NB4 (cell line): ENCODE measurements at regions not wholly inside any gene's neighbourhood (a gene's known extent, or its start where the extent isn't known, plus 50 kb on each side); places are given as distances from the start of the nearest gene placed in this dataset.

Experiments
- DNase-seq: peaks from one replicate; pipeline ENCODE4 v3.0.0; 2010; ENCODE audit warnings: low read depth
- H3K4me3 ChIP-seq: one replicate; pipeline ENCODE4 v1.5.1; 2011; ENCODE audit warnings: mild to moderate bottlenecking, low read depth, low read length, moderate library complexity
- MYC ChIP-seq: IDR thresholded peaks from 2 replicates; pipeline ENCODE4 v1.6.1; 2011; ENCODE audit warnings: low read depth, low read length
- POLR2A ChIP-seq: IDR thresholded peaks from 2 replicates; pipeline ENCODE4 v1.6.1; 2011; ENCODE audit warnings: mild to moderate bottlenecking; ENCODE audit not compliant: insufficient read length; ENCODE audit errors: extremely low read depth
- TF ChIP-seq, protein P1 (sequence below): IDR thresholded peaks from 2 replicates; pipeline ENCODE4 v1.6.1; 2011; ENCODE audit warnings: low read depth, low read length
- TF ChIP-seq, protein P2 (sequence below): IDR thresholded peaks from one replicate; pipeline ENCODE4 v1.5.1; 2012; ENCODE audit warnings: low read depth, low read length

DNA sequence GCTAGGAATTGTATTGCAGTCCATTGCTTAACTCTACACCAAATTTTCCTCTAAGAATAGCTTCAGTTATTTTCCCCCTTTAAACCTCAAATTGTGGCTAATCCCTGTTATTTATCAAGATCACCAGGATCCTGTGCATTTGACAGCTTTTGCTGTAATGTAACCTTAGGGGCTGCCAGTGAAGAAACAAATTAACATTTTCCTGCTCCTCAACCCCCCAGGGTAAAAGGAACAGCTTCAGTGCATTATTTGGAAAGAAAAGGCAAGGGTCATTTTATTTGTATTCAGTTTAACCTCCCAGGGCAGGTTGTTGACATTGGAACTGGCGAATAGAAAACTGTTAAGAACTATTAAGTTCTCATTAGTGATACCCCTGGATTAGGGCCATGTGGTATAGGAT, 57.0 kb downstream of the PCDH20 start:
- DNase-seq = no peak
- H3K4me3 ChIP-seq = no peak overlapping the region
- TF ChIP-seq POLR2A (no peak), MYC (no peak)
- TF ChIP-seq, protein P1, sequence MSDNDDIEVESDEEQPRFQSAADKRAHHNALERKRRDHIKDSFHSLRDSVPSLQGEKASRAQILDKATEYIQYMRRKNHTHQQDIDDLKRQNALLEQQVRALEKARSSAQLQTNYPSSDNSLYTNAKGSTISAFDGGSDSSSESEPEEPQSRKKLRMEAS = no peak
- TF ChIP-seq, protein P2, sequence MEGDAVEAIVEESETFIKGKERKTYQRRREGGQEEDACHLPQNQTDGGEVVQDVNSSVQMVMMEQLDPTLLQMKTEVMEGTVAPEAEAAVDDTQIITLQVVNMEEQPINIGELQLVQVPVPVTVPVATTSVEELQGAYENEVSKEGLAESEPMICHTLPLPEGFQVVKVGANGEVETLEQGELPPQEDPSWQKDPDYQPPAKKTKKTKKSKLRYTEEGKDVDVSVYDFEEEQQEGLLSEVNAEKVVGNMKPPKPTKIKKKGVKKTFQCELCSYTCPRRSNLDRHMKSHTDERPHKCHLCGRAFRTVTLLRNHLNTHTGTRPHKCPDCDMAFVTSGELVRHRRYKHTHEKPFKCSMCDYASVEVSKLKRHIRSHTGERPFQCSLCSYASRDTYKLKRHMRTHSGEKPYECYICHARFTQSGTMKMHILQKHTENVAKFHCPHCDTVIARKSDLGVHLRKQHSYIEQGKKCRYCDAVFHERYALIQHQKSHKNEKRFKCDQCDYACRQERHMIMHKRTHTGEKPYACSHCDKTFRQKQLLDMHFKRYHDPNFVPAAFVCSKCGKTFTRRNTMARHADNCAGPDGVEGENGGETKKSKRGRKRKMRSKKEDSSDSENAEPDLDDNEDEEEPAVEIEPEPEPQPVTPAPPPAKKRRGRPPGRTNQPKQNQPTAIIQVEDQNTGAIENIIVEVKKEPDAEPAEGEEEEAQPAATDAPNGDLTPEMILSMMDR = no peak

DNA sequence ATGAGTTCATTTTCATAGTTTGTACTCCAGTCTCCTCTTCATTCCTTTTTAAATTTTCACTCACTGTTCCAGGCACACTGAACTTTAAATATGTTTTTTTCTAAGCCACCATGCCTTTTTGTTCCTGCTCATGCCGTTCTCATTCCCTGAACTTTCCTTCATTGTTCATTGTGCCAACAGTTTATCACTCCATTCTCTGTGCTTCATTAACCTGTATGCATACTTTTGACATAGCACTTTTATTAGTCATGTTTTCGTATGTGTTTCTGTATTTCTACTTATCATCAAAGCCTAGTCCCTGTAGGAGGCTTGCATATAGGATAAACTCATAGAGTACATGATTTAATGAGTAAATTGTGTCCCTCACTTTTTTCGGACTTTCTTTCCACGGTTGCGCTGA, 65.3 kb downstream of the PCDH20 start:
- TF ChIP-seq, protein P2 = no peak
- no peak for TF ChIP-seq MYC
- TF ChIP-seq POLR2A = no peak
- TF ChIP-seq, protein P1 = no peak
- no peak for DNase-seq
- no peak overlapping the region for H3K4me3 ChIP-seq

GRCh38 chr13:61339054-61339621, 76.5 kb downstream of the PCDH20 start:
- H3K4me3 ChIP-seq = no peak overlapping the region
- TF ChIP-seq, protein P2 = no peak
- TF ChIP-seq, protein P1 = no peak
- TF ChIP-seq POLR2A (no peak), MYC (no peak)
- DNase-seq = no peak

- DNase-seq = no peak
Observed at GRCh38 chr13:61316647-61317046, 99.0 kb downstream of the PCDH20 start.

GRCh38 chr13:61294467-61295191, 121.0 kb downstream of the PCDH20 start:
- H3K4me3 ChIP-seq = no peak overlapping the region
- no peak for TF ChIP-seq MYC
- TF ChIP-seq, protein P2 = no peak
- TF ChIP-seq POLR2A = no peak
- TF ChIP-seq, protein P1 = no peak
- DNase-seq = no peak

More at GRCh38 chr13:61316647-61317046, 99.0 kb downstream of the PCDH20 start:
- TF ChIP-seq, protein P2 = no peak
- TF ChIP-seq, protein P1 = no peak
- TF ChIP-seq POLR2A (no peak), MYC (no peak)
- no peak overlapping the region for H3K4me3 ChIP-seq
